H9 (cell line): ENCODE measurements at regions not wholly inside any gene's neighbourhood (a gene's known extent, or its start where the extent isn't known, plus 50 kb on each side); places are given as distances from the start of the nearest gene placed in this dataset.

Source experiments
- DNase-seq: peaks from one replicate; pipeline ENCODE4 v3.0.0-alpha.2; 2017
- H2AFZ ChIP-seq: one replicate; pipeline ENCODE4 v1.6.1; 2013; ENCODE audit warnings: mild to moderate bottlenecking, low read length, control low read depth, moderate library complexity
- H2AK5ac ChIP-seq: 2 replicates; pipeline ENCODE4 v1.6.1; 2013; ENCODE audit warnings: low read length, control low read depth, mixed read lengths; ENCODE audit not compliant: insufficient read length
- H2BK120ac ChIP-seq: one replicate; pipeline ENCODE4 v1.6.1; 2013; ENCODE audit warnings: low read depth, mild to moderate bottlenecking, low read length, control low read depth, inconsistent platforms; ENCODE audit not compliant: poor library complexity, severe bottlenecking
- H2BK12ac ChIP-seq: 2 replicates; pipeline ENCODE4 v1.6.1; 2013; ENCODE audit warnings: low read length, control low read depth, mixed read lengths, low read depth; ENCODE audit not compliant: insufficient read length
- H2BK15ac ChIP-seq: 2 replicates; pipeline ENCODE4 v1.6.1; 2013; ENCODE audit warnings: low read depth, low read length, control low read depth
- H2BK20ac ChIP-seq: one replicate; pipeline ENCODE4 v1.6.1; 2013; ENCODE audit warnings: low read depth, mild to moderate bottlenecking, low read length, control low read depth, inconsistent platforms; ENCODE audit not compliant: poor library complexity, severe bottlenecking
- H2BK5ac ChIP-seq: 2 replicates; pipeline ENCODE4 v1.6.1; 2013; ENCODE audit warnings: low read length, control low read depth, mixed read lengths; ENCODE audit not compliant: insufficient read length
- H3K14ac ChIP-seq: 2 replicates; pipeline ENCODE4 v1.6.1; 2013; ENCODE audit warnings: low read length, control low read depth; ENCODE audit not compliant: insufficient read depth
- H3K18ac ChIP-seq: 2 replicates; pipeline ENCODE4 v1.6.1; 2013; ENCODE audit warnings: low read depth, mild to moderate bottlenecking, mixed read lengths, low read length, control low read depth; ENCODE audit not compliant: insufficient read length
- H3K23ac ChIP-seq: 2 replicates; pipeline ENCODE4 v1.6.1; 2013; ENCODE audit warnings: low read length, control low read depth, mixed read lengths, low read depth; ENCODE audit not compliant: insufficient read length
- H3K23me2 ChIP-seq: 2 replicates; pipeline ENCODE4 v1.6.1; 2013; ENCODE audit warnings: low read depth, mild to moderate bottlenecking, mixed read lengths, low read length, control low read depth; ENCODE audit not compliant: insufficient read length, poor library complexity, severe bottlenecking
- H3K27ac ChIP-seq: 2 replicates; pipeline ENCODE4 v1.5.1; 2013; ENCODE audit warnings: low read length, control low read depth, mixed read lengths, low read depth; ENCODE audit not compliant: insufficient read length
- H3K27me3 ChIP-seq: 2 replicates; pipeline ENCODE4 v1.6.1; 2013; ENCODE audit warnings: low read length, control low read depth, inconsistent platforms; ENCODE audit not compliant: insufficient read depth
- H3K4ac ChIP-seq: 2 replicates; pipeline ENCODE4 v1.6.1; 2013; ENCODE audit warnings: low read depth, mild to moderate bottlenecking, control low read depth, inconsistent platforms, low read length, moderate library complexity
- H3K4me1 ChIP-seq: 2 replicates; pipeline ENCODE4 v1.6.1; 2013; ENCODE audit warnings: low read length, control low read depth, inconsistent platforms; ENCODE audit not compliant: insufficient read depth
- H3K4me2 ChIP-seq: 2 replicates; pipeline ENCODE4 v1.6.1; 2013; ENCODE audit warnings: low read length, control low read depth, mixed read lengths; ENCODE audit not compliant: insufficient read length, insufficient read depth
- H3K56ac ChIP-seq: 2 replicates; pipeline ENCODE4 v1.6.1; 2013; ENCODE audit warnings: low read depth, mild to moderate bottlenecking, mixed read lengths, low read length, control low read depth; ENCODE audit not compliant: insufficient read length
- H3K79me1 ChIP-seq: 2 replicates; pipeline ENCODE4 v1.6.1; 2013; ENCODE audit warnings: low read depth, mild to moderate bottlenecking, moderate library complexity, low read length, control low read depth, inconsistent platforms; ENCODE audit not compliant: insufficient read depth, poor library complexity, severe bottlenecking
- H3K79me2 ChIP-seq: 2 replicates; pipeline ENCODE4 v1.6.1; 2013; ENCODE audit warnings: low read length, control low read depth, inconsistent platforms; ENCODE audit not compliant: insufficient read depth
- H3K9ac ChIP-seq: 2 replicates; pipeline ENCODE4 v1.6.1; 2013; ENCODE audit warnings: low read length, control low read depth, mixed read lengths; ENCODE audit not compliant: insufficient read length; ENCODE audit errors: extremely low read depth
- H3K9me3 ChIP-seq: one replicate; pipeline ENCODE4 v1.6.1; 2013; ENCODE audit warnings: low read depth, low read length, inconsistent platforms; ENCODE audit not compliant: control insufficient read depth
- H3T11ph ChIP-seq: one replicate; pipeline ENCODE4 v1.6.1; 2013; ENCODE audit warnings: mild to moderate bottlenecking, low read length, control low read depth, inconsistent platforms
- H4K20me1 ChIP-seq: one replicate; pipeline ENCODE4 v1.6.1; 2013; ENCODE audit not compliant: control insufficient read depth, insufficient read length, insufficient read depth
- H4K5ac ChIP-seq: 2 replicates; pipeline ENCODE4 v1.6.1; 2013; ENCODE audit warnings: low read depth, mild to moderate bottlenecking, mixed read lengths, low read length, control low read depth; ENCODE audit not compliant: insufficient read length
- H4K8ac ChIP-seq: replicated peaks from 2 replicates; pipeline ENCODE4 v1.6.1; 2013; ENCODE audit warnings: low read length, control low read depth, mixed read lengths, low read depth; ENCODE audit not compliant: insufficient read length
- H4K91ac ChIP-seq: 2 replicates; pipeline ENCODE4 v1.6.1; 2013; ENCODE audit warnings: low read depth, mild to moderate bottlenecking, moderate library complexity, mixed read lengths, low read length, control low read depth; ENCODE audit not compliant: insufficient read length
- H3K27ac Mint-ChIP-seq, 3 experiments: 2 replicates in 2 of 3; 3 replicates in 1 of 3; pipeline ENCODE4 v1.8.0; 2020 to 2021; ENCODE audit warnings: mixed read lengths in 3 of 3, mild to moderate bottlenecking in 1 of 3, moderate library complexity in 1 of 3
- H3K27me3 Mint-ChIP-seq: 2 replicates; pipeline ENCODE4 v1.8.0; 2021; ENCODE audit warnings: low read depth, mild to moderate bottlenecking, moderate library complexity, mixed read lengths
- H3K36me3 Mint-ChIP-seq, 3 experiments: 2 replicates in 2 of 3; 3 replicates in 1 of 3; pipeline ENCODE4 v1.8.0; 2020 to 2021; ENCODE audit warnings: low read depth in 3 of 3, mixed read lengths in 3 of 3; ENCODE audit not compliant: insufficient read depth in 1 of 3
- H3K4me1 Mint-ChIP-seq, 2 experiments: 2 replicates each; pipeline ENCODE4 v1.8.0; 2020; ENCODE audit warnings: mixed read lengths in 2 of 2
- H3K4me3 Mint-ChIP-seq, 2 experiments: 2 replicates in 1 of 2; 3 replicates in 1 of 2; pipeline ENCODE4 v1.8.0; 2020 to 2021; ENCODE audit warnings: mild to moderate bottlenecking in 2 of 2, mixed read lengths in 2 of 2, moderate library complexity in 1 of 2
- H3K9me3 Mint-ChIP-seq, 2 experiments: 2 replicates in 1 of 2; 3 replicates in 1 of 2; pipeline ENCODE4 v1.8.0; 2020; ENCODE audit warnings: mild to moderate bottlenecking in 2 of 2, mixed read lengths in 2 of 2, moderate library complexity in 1 of 2
- WGBS: extraction: QIAGEN DNeasy Blood & Tissue Kit; methylation state at CpG from one replicate; pipeline ENCODE4 v1.1.7; 2013; ENCODE audit warnings: missing lambda C conversion rate, low lambda C conversion rate, mixed read lengths; ENCODE audit not compliant: insufficient read length; ENCODE audit errors: extremely low coverage; 5-methylcytosine and 5-hydroxymethylcytosine counted together
- TF ChIP-seq, protein P1 (sequence below): fragments of 200-600 bp; sonication (generic); conservative IDR thresholded peaks from 3 replicates; pipeline ENCODE4 v1.8.0; 2021; ENCODE audit warnings: antibody characterized with exemption, mild to moderate bottlenecking

DNA sequence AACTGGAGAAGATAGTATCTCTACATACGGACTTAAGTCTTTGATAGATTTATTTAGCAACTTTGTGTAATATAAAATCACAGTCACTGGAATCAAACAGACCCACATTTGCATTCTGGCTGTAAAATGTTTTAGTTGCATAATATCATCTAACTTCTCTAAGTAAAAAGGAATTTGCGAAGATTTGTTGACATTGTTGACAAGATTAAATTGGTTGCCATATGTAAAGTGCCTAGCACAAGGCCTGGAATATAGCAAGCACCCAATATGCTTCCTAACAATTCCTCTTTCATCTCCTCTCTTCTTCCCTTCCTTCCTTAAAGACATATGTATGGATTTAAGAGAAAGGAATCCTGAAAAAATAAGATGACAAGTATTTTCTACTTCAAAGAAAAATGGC is 295.4 kb upstream of the PPFIA2 start:
- H2BK12ac ChIP-seq = no peak overlapping the region
- H3K27me3 ChIP-seq = no peaks in the 10 kb centered on the region
- no peak overlapping the region for H4K91ac ChIP-seq
- H3K27ac Mint-ChIP-seq = no peak overlapping the region
- H3K9ac ChIP-seq = no peak overlapping the region
- H2AK5ac ChIP-seq = no peak overlapping the region
- no peak for DNase-seq
- H3K4me1 ChIP-seq = no peaks in the 10 kb centered on the region
- H3K4me1 Mint-ChIP-seq = no peaks in the 10 kb centered on the region
- no peak overlapping the region for H4K8ac ChIP-seq
- H3T11ph ChIP-seq = no peak overlapping the region
- no peaks in the 10 kb centered on the region for H3K36me3 Mint-ChIP-seq
- no peak overlapping the region for H2AFZ ChIP-seq
- no peaks in the 10 kb centered on the region for H3K79me2 ChIP-seq
- H2BK15ac ChIP-seq = no peak overlapping the region
- H3K79me1 ChIP-seq = no peaks in the 10 kb centered on the region
- H3K9me3 Mint-ChIP-seq = peaks cover 0 to 3% of the 10 kb centered on the region in 2 experiments; a peak in 2 of 5 replicates
- no peaks in the 10 kb centered on the region for H3K9me3 ChIP-seq
- TF ChIP-seq, protein P1, sequence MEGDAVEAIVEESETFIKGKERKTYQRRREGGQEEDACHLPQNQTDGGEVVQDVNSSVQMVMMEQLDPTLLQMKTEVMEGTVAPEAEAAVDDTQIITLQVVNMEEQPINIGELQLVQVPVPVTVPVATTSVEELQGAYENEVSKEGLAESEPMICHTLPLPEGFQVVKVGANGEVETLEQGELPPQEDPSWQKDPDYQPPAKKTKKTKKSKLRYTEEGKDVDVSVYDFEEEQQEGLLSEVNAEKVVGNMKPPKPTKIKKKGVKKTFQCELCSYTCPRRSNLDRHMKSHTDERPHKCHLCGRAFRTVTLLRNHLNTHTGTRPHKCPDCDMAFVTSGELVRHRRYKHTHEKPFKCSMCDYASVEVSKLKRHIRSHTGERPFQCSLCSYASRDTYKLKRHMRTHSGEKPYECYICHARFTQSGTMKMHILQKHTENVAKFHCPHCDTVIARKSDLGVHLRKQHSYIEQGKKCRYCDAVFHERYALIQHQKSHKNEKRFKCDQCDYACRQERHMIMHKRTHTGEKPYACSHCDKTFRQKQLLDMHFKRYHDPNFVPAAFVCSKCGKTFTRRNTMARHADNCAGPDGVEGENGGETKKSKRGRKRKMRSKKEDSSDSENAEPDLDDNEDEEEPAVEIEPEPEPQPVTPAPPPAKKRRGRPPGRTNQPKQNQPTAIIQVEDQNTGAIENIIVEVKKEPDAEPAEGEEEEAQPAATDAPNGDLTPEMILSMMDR = no peak
- no peak overlapping the region for H2BK5ac ChIP-seq
- no peak overlapping the region for H3K27ac ChIP-seq
- no peak overlapping the region for H3K23ac ChIP-seq
- no peaks in the 10 kb centered on the region for H4K20me1 ChIP-seq
- no peak overlapping the region for H2BK20ac ChIP-seq
- H3K27me3 Mint-ChIP-seq = no peaks in the 10 kb centered on the region
- no peak overlapping the region for H3K4me2 ChIP-seq
- H3K4me3 Mint-ChIP-seq = no peak overlapping the region
- no peaks in the 10 kb centered on the region for H3K23me2 ChIP-seq
- no peak overlapping the region for H2BK120ac ChIP-seq
- H3K18ac ChIP-seq = no peak overlapping the region
- no peak overlapping the region for H3K56ac ChIP-seq
- no peak overlapping the region for H3K14ac ChIP-seq
- H3K4ac ChIP-seq = no peak overlapping the region
- WGBS = no CpG with 5 or more reads among the region's 2 CpGs
- H4K5ac ChIP-seq = no peak overlapping the region
